T-helper 9 cell (primary cell): ENCODE measurements at regions not wholly inside any gene's neighbourhood (a gene's known extent, or its start where the extent isn't known, plus 50 kb on each side); places are given as distances from the start of the nearest gene placed in this dataset.

Source experiments
- DNase-seq: peaks from one replicate; pipeline ENCODE4 v3.0.0-alpha.2; 2020

DNA sequence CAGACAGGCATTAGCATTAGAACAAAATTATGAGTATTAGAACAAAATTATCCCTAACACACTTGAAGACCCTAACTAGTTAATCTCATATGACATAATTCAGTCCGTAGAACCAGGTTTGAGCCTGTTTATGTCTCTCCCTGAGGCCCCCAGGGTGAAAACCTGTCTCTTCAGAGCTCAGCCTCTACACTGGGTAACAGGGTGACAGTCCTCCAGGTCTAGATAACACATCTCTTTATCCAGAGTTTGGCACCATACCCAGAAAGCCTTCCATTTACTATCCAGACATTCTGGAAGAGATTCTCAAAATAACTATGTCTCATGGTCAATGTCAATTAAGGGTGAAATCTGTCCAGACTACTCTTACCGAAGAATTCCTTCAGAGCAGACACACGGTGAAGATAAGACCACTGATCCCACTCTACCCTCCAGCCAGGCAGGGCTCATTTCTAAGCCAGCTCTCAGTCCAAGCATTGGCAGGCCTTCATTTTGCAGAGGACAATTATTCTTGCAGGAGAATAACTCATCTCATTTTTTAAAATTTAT, 1195.3 kb downstream of the EFNB2 start:
- no peak for DNase-seq

DNA sequence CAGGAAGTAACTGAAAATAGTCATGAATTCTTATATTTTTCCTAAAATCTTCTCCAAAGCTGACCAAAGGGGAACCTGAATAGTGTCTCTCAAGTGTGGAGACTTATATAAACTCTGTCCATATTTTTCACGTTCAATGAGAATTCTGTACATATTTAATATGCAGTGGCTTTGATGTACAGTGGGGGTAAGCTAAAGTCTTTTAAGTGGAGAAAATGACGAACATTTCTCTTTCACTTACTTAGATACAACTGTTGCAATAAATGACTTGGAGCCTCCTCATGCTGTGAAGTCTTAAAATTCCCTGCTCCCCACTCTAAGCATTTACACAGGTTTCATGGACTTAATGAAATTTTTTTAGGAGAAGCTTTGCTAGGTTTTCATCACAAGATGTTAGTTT, 1196.7 kb downstream of the EFNB2 start:
- no peak for DNase-seq

DNA sequence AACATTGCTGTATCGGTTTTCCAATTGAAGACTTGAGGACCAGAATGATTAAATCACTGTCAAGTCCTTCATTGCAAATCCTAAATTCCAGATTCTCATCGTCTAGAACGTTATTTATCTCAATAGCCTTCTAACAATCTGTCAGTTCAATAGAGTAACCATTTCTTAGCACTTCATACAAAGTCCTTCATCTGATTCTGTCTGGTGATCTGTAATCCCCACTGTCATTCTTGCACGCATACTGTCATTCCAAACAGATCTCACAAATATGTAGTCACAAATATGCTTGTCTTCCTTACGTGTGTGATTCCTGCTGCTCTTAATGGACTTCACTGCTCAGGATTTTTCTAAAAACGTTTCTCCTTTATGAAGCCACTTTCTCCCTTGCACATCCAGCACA, 1197.5 kb downstream of the EFNB2 start:
- DNase-seq: no peak

GRCh38 chr13:105336706-105337576, 1198.5 kb downstream of the EFNB2 start:
- no peak for DNase-seq

DNA sequence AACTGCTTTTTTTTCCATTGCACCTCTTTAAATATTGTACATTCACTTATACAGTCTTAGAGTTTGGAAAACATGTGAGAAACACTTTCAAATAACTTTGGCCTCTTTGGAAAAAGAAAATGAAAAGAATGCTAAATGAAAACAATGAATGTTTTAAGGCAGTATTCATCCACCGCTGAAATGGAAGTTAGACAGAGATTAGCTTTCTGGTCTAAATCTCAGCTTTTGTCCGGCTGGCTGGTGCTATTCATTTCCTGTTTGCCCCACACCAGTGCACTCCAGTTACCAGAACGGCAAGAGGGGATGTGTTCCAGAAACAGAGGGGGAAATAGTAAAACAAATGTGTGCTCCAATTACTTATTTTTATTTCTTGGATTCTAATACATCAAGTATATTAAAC, 1201.3 kb downstream of the EFNB2 start:
- DNase-seq: no peak

GRCh38 chr13:105333416-105333815, 1202.0 kb downstream of the EFNB2 start:
- no peak for DNase-seq

DNA sequence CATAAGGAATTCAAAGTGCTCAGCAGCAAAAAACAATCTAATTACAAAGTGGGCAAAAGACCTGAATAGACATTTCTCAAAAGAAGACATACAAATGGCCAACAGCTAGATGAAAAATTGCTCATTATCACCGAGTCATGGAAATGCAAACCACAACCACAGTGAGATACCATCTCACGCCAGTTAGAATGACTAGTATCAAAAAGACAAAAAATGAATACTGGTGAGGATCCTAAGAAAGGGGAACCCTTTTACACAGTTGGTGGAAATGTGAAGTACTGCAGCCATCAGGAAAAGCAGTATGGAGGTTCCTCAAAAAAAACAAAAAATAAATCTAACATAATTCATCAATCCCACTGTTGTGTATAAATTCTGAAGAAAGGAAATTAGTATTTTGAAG, 1206.1 kb downstream of the EFNB2 start:
- DNase-seq: no peak

DNA sequence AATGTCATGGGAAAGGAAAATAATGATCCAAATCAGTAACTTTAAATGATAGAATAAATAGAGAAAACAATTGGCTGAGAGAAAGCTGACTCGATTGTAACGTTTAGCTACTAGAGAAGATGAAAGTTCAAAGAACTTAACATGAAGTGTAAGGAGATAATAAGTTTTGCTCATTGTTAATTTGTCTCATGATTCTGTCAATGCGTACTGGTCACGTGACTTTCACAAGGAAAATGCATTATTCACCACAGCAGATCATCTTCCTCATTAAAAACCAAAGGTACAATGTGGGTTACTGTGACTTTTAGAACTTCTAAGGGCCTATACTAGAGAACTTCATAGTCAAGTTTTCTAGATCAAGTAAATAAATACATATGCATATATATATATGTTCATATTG, 1207.2 kb downstream of the EFNB2 start:
- DNase-seq: no peak

GRCh38 chr13:105327581-105328126, 1207.8 kb downstream of the EFNB2 start:
- no peak for DNase-seq

DNA sequence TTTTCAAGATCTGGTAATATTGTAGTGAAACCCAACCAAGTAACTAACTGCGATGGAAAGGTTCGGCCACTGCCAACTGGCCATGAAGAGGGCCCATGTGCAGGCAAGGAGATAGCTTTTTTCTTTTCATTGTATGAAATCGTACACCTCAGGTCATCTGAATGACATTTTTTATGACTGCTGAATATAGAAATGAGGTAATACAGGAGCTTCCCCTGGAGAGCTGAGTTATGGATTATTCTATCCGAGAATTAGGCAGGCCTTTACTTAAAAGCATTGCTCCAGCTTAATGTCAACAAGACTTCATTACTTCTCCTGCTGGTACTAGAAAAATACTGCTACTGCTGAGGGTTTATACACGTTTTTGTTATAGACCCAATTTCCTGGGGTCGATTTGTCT, 1215.6 kb downstream of the EFNB2 start:
- DNase-seq: no peak

- no peak for DNase-seq
Observed at GRCh38 chr13:105316731-105317130, 1218.7 kb downstream of the EFNB2 start.

- no peak for DNase-seq
Observed at GRCh38 chr13:105312906-105313305, 1222.6 kb downstream of the EFNB2 start.

DNA sequence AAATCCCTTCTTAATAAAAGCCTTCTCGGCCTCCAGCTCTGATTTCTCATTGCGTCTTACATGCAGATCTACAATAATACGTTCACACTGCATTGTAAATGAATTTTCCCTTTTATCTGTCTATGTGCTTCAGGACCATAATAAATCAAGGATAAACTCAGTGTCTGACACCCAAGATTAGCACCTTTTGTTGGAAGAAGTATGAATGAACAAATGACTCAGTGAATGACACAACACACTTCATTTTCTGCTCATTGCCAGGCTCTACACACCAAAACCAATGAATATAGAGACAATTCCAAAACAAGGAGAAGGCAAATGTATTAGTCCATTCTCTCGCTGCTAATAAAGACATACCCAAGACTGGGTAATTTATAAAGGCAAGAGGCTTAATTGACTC, 1224.4 kb downstream of the EFNB2 start:
- DNase-seq: no peak

- DNase-seq: no peak
Observed at GRCh38 chr13:105307776-105308175, 1227.7 kb downstream of the EFNB2 start.

- DNase-seq: no peak
Observed at GRCh38 chr13:105297839-105298238, 1237.6 kb downstream of the EFNB2 start.

DNA sequence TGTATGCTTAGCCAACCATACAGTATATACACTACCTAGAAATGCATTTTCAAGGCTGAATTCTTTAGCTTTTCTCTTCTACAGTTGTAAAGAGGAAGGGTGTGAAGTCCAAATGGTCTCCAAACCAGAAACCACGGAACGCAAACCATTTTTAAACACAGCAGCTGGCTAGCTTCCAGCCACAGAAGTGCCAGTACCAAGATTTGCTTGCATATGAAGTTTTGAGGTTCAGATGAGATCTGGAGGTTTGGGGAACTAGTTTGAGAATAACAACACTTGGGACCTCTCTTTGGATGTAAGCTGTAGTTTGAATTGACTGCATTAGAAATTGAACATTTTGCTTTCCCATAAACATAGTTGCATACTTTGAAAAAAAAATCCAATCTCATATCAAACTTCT, 1243.5 kb downstream of the EFNB2 start:
- DNase-seq: no peak

DNA sequence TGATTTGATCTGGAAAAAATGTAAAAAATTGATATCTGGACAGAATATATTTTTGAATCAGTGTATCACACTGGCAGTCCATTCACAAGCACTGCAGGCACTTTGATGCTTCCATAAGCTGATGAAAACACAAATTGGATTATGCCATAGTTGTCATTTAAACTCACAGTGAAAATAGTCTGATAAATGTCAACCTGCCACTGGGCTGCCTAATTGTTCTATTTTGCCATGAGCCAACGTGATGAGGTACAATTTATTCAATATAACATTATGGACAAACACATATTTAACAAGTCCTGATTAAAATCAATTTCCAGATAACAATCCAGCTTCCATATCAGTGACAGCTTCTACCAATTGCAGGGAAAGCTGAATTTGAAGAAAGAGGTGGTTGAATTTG, 1244.9 kb downstream of the EFNB2 start:
- DNase-seq: no peak

DNA sequence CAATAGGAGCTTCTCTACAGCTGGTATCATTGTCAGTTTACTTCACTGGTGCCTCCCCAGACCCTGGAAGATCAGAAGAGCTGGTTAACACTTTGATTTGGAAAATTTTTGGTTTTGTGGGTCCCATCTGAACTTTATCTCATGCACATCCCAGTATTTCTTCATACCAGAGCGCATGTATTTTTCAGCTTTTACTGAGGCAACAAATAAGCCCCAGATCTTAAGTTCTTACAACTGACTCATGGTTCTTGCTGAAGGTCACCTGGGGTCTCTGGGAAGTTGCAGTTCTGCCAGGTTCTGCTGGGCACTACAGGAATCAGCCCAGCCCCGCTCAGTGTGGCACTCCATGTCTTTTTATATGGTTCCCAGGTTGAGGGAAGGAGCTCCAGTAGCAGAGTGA, 1249.9 kb downstream of the EFNB2 start:
- no peak for DNase-seq

GRCh38 chr13:105282406-105283285, 1252.8 kb downstream of the EFNB2 start:
- no peak for DNase-seq

GRCh38 chr13:105278943-105279381, 1256.5 kb downstream of the EFNB2 start:
- DNase-seq: no peak

DNA sequence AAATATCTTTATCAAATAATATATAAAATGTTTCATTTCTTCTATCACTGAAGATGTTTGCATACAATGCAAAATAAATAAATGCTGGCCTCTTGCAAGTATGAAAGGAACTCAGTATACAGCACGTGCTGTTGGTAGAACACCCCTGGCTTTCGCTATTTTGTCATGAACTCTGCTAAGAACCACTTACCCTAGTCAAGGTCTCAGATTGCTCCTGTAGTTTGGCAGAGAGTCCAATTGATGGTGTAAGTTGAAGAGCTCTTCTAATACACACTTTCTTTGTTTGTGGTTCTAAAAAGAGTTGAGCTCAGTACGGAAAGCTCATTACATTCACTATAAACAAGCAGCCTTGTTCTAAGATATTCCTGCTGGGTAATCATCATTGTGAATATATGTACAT, 1258.9 kb downstream of the EFNB2 start:
- DNase-seq: no peak

- DNase-seq: no peak
Observed at GRCh38 chr13:105273665-105274222, 1261.7 kb downstream of the EFNB2 start.
